MCF 10A (cell line): ENCODE measurements at regions not wholly inside any gene's neighbourhood (a gene's known extent, or its start where the extent isn't known, plus 50 kb on each side); places are given as distances from the start of the nearest gene placed in this dataset.

Source experiments
- BruUV-seq: library from RNA; stranded (reverse); fragments of 400-500 nt; replicated peaks from 2 replicates; lab custom pipeline; 2021; lab: Mats Ljungman, UMichigan
- CTCF ChIA-PET: fragments of 300-600 bp; sonication (Branson Sonifier 250); formaldehyde crosslinking; extraction: SDS; loops from one replicate; lab custom pipeline; 2021; ENCODE audit warnings: antibody characterized with exemption, inconsistent platforms; lab: Yijun Ruan, JAX
- POLR2A ChIA-PET: fragments of 300-600, 350-650 bp; sonication (Branson Sonifier 250); formaldehyde crosslinking; extraction: SDS; loops from one replicate; lab custom pipeline; 2020; ENCODE audit warnings: antibody characterized with exemption, inconsistent platforms; lab: Yijun Ruan, JAX
- DNase-seq: peaks from one replicate; pipeline ENCODE4 v3.0.0-alpha.2; 2018; ENCODE audit not compliant: unreplicated experiment
- H3K27ac Mint-ChIP-seq: one replicate; pipeline ENCODE4 v1.8.0; 2022; ENCODE audit warnings: mild to moderate bottlenecking, low read depth, mixed read lengths; ENCODE audit not compliant: unreplicated experiment
- H3K27me3 Mint-ChIP-seq: one replicate; pipeline ENCODE4 v1.8.0; 2022; ENCODE audit warnings: mixed read lengths; ENCODE audit not compliant: insufficient read depth, unreplicated experiment
- H3K36me3 Mint-ChIP-seq: one replicate; pipeline ENCODE4 v1.8.0; 2022; ENCODE audit warnings: mild to moderate bottlenecking, moderate library complexity, mixed read lengths; ENCODE audit not compliant: insufficient read depth, unreplicated experiment
- H3K4me1 Mint-ChIP-seq: one replicate; pipeline ENCODE4 v1.8.0; 2022; ENCODE audit warnings: mixed read lengths; ENCODE audit not compliant: insufficient read depth, unreplicated experiment
- H3K4me3 Mint-ChIP-seq: one replicate; pipeline ENCODE4 v1.8.0; 2022; ENCODE audit warnings: mild to moderate bottlenecking, moderate library complexity, mixed read lengths; ENCODE audit not compliant: unreplicated experiment
- H3K9me3 Mint-ChIP-seq: one replicate; pipeline ENCODE4 v1.8.0; 2022; ENCODE audit warnings: mixed read lengths; ENCODE audit not compliant: unreplicated experiment
- intact Hi-C: fragments of 100-400 bp; cut with micrococcal nuclease; formaldehyde crosslinking; loops from 2 replicates; pipeline ENCODE4 v1.14.1; 2022
- TF ChIP-seq, protein P1 (sequence below): fragments of 200-600 bp; IDR thresholded peaks from one replicate; pipeline ENCODE4 v1.8.0; 2022; ENCODE audit warnings: antibody characterized with exemption, mild to moderate bottlenecking; ENCODE audit not compliant: unreplicated experiment

DNA sequence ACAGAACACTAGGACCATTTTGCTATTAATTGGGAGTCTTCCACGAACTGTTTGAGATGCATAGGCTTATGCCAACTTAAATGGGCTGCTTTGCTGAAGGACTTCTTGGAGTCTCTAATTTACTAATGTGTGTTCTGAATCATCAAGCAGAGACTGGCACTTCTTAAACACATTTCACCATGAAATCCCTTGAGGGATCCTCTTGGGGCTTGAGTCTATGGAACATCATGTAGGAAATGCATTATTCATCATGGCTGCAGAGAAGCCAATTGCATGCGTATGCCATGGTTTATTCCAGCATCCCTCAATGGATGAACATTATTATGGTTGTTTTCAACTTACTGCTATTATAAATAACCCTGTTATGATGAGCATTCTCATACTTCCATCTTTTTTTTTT is 73.4 kb downstream of the FGD2 start:
- POLR2A ChIA-PET = no interaction called here
- no TSS peak for BruUV-seq

DNA sequence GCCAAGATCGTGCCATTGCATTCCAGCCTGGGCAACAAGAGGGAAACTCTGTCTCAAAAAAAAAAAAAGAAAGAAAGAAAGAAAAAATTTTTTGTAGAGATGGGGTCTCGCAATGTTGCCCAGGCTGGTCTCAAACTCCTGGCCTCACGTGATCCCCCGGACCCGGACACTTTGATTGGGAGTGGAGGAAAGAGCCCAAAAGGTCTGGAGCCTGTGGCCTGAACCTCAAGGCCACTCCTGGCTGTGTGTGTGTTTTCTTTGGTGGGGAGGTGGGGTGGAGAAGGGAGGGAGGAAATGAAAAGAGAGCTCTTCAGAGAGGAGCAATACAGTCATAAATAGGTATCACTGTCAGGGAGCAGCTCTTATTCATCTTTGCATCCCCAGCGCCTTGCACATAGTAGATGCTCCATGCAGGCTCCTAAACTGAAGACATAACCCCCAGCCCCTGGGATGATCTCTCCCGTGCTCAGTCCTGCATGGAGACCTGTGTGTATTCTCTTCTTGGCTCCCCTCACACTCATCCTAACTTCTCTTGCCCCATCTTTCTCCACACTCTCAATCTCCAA is 75.7 kb downstream of the FGD2 start:
- no TSS peak for BruUV-seq
- H3K4me3 Mint-ChIP-seq = no peak overlapping the region
- CTCF ChIA-PET = interaction anchor here (1.5 kb wide), 1 partner anchor 15 kb away, joined by 3 read pairs; no protein-coding TSS in a partner anchor
- H3K4me1 Mint-ChIP-seq = peaks cover 22% of the 10 kb centered on the region
- intact Hi-C loops = no loop called here
- POLR2A ChIA-PET = no interaction called here
- H3K27ac Mint-ChIP-seq = no peak overlapping the region
- H3K27me3 Mint-ChIP-seq = no peaks in the 10 kb centered on the region
- TF ChIP-seq, protein P1, sequence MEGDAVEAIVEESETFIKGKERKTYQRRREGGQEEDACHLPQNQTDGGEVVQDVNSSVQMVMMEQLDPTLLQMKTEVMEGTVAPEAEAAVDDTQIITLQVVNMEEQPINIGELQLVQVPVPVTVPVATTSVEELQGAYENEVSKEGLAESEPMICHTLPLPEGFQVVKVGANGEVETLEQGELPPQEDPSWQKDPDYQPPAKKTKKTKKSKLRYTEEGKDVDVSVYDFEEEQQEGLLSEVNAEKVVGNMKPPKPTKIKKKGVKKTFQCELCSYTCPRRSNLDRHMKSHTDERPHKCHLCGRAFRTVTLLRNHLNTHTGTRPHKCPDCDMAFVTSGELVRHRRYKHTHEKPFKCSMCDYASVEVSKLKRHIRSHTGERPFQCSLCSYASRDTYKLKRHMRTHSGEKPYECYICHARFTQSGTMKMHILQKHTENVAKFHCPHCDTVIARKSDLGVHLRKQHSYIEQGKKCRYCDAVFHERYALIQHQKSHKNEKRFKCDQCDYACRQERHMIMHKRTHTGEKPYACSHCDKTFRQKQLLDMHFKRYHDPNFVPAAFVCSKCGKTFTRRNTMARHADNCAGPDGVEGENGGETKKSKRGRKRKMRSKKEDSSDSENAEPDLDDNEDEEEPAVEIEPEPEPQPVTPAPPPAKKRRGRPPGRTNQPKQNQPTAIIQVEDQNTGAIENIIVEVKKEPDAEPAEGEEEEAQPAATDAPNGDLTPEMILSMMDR = no peak
- DNase-seq = no peak
- H3K9me3 Mint-ChIP-seq = peaks cover 5% of the 10 kb centered on the region
- no peaks in the 10 kb centered on the region for H3K36me3 Mint-ChIP-seq

More for the DNA sequence above, 73.4 kb downstream of the FGD2 start:
- H3K36me3 Mint-ChIP-seq = no peaks in the 10 kb centered on the region
- H3K4me1 Mint-ChIP-seq = peaks cover 28% of the 10 kb centered on the region
- no peak overlapping the region for H3K27ac Mint-ChIP-seq
- no peak for DNase-seq
- H3K27me3 Mint-ChIP-seq = no peaks in the 10 kb centered on the region
- H3K9me3 Mint-ChIP-seq = no peaks in the 10 kb centered on the region
- CTCF ChIA-PET = no interaction called here
- TF ChIP-seq, protein P1 = no peak
- no peak overlapping the region for H3K4me3 Mint-ChIP-seq
- intact Hi-C loops = no loop called here

DNA sequence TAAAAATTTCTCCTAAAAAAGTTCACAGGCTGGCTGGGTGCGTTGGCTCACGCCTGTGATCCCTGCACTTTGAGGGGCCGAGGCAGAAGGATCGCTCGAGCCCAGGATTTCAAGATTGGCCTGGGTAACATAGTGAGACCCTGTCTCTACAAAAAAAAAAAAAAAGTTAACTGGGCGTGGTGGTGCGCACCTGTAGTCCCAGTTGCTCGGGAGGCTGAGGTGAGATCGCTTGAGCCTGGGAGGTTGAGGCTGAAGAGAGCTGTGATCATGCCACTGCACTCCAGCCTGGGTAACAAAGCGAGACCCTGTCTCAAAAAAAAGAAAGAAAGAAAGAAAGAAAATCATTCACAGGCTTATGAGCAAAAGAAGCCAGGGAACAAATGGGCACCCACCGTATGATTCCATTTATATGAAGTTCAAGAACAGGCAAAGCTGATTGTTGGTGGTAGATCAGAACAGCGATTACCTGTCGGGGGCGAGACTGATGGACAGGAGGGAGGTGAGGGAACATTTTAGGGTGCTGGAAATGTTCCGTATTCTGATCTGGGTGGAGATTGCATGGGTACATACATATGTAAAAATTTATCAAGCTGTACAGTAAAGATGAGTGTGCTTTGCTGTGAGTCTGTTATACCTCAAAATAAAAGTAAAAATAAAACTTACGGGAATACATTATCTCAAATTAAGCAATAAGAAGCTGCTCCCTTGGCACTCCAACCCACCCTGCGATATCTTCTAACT is 77.1 kb downstream of the FGD2 start:
- Mint-ChIP-seq H3K4me3 (no peak overlapping the region), H3K27me3 (no peaks in the 10 kb centered on the region), H3K9me3 (peaks cover 5% of the 10 kb centered on the region), H3K36me3 (no peaks in the 10 kb centered on the region), H3K27ac (no peak overlapping the region), H3K4me1 (peaks cover 18% of the 10 kb centered on the region)
- no peak for DNase-seq
- intact Hi-C loops = no loop called here
- ChIA-PET POLR2A (interaction anchor here (0.6 to 2.4 kb wide), 9 partner anchors 11 to 207 kb away, joined by 3 to 17 read pairs (median 8); partner anchors contain the start of gene PIM1), CTCF (interaction anchor here (0.6 to 1.9 kb wide), 6 partner anchors 23 to 89 kb away, joined by 4 to 12 read pairs (median 5); no protein-coding TSS in a partner anchor)
- TF ChIP-seq, protein P1 = no peak
- BruUV-seq = no TSS peak
